Colonic mucosa (tissue), 4 donors: ENCODE measurements at regions not wholly inside any gene's neighbourhood (a gene's known extent, or its start where the extent isn't known, plus 50 kb on each side); places are given as distances from the start of the nearest gene placed in this dataset.

ENCODE experiments used
- DNase-seq: peaks from one replicate; pipeline ENCODE4 v3.0.0-alpha.2; 2020
- H3K27ac ChIP-seq: fragments of 200-600 bp; one replicate; pipeline ENCODE4 v1.8.0; 2021
- H3K27me3 ChIP-seq: fragments of 200-600 bp; one replicate; pipeline ENCODE4 v1.8.0; 2021
- H3K36me3 ChIP-seq: fragments of 200-600 bp; one replicate; pipeline ENCODE4 v1.8.0; 2021
- H3K4me1 ChIP-seq: fragments of 200-600 bp; one replicate; pipeline ENCODE4 v1.8.0; 2021; ENCODE audit warnings: mild to moderate bottlenecking
- H3K4me3 ChIP-seq: fragments of 200-600 bp; one replicate; pipeline ENCODE4 v1.8.0; 2021
- H3K9ac ChIP-seq, 2 donors: one replicate each; pipeline ENCODE4 v1.7.0; 2013; ENCODE audit warnings: control low read depth in 2 of 2, low read depth in 2 of 2, low read length in 2 of 2
- H3K9me3 ChIP-seq: fragments of 200-600 bp; one replicate; pipeline ENCODE4 v1.8.0; 2021
- CTCF ChIP-seq: fragments of 200-600 bp; IDR thresholded peaks from one replicate; pipeline ENCODE4 v1.8.0; 2022; ENCODE audit warnings: antibody characterized with exemption, mild to moderate bottlenecking
- intact Hi-C: fragments of 100-400 bp; cut with DNase I; formaldehyde crosslinking; loops from one replicate; pipeline ENCODE4 v1.14.1; 2022
- donor health status: healthy.
- donor health status: DM: no; HTN: no; CAD: no.
- donor health status: DM: no; HTN: no; CAD: no.

GRCh38 chr6:149149653-149150052 lies 167.9 kb upstream of the TAB2 start:
- H3K9me3 ChIP-seq = no peaks in the 10 kb centered on the region
- no peaks in the 10 kb centered on the region for H3K27me3 ChIP-seq
- no peak for TF ChIP-seq CTCF
- no peak overlapping the region for H3K27ac ChIP-seq
- no peak overlapping the region for H3K4me3 ChIP-seq
- intact Hi-C loops = no loop called here
- no peak overlapping the region for H3K9ac ChIP-seq
- H3K4me1 ChIP-seq = no peaks in the 10 kb centered on the region
- no peak for DNase-seq
- H3K36me3 ChIP-seq = no peaks in the 10 kb centered on the region

GRCh38 chr6:149150301-149150700 lies 167.2 kb upstream of the TAB2 start:
- Histone ChIP-seq H3K4me1 (no peaks in the 10 kb centered on the region), H3K9ac (no peak overlapping the region), H3K9me3 (no peaks in the 10 kb centered on the region), H3K27me3 (no peaks in the 10 kb centered on the region), H3K36me3 (no peaks in the 10 kb centered on the region), H3K4me3 (no peak overlapping the region), H3K27ac (no peak overlapping the region)
- no peak for TF ChIP-seq CTCF
- intact Hi-C loops = no loop called here
- no peak for DNase-seq

- H3K27ac ChIP-seq = no peak overlapping the region
- H3K9ac ChIP-seq = no peak overlapping the region
- no peaks in the 10 kb centered on the region for H3K36me3 ChIP-seq
- no peak for DNase-seq
- no peak overlapping the region for H3K4me3 ChIP-seq
- H3K9me3 ChIP-seq = no peaks in the 10 kb centered on the region
- intact Hi-C loops = no loop called here
- no peaks in the 10 kb centered on the region for H3K4me1 ChIP-seq
- no peaks in the 10 kb centered on the region for H3K27me3 ChIP-seq
- no peak for TF ChIP-seq CTCF
Observed at GRCh38 chr6:149150801-149151398, 166.6 kb upstream of the TAB2 start.

GRCh38 chr6:149152521-149152920 lies 165.0 kb upstream of the TAB2 start:
- Histone ChIP-seq H3K27ac (no peak overlapping the region), H3K9me3 (no peaks in the 10 kb centered on the region), H3K4me1 (no peaks in the 10 kb centered on the region), H3K4me3 (no peak overlapping the region), H3K36me3 (no peaks in the 10 kb centered on the region), H3K27me3 (no peaks in the 10 kb centered on the region), H3K9ac (no peak overlapping the region)
- DNase-seq = no peak
- intact Hi-C loops = no loop called here
- TF ChIP-seq CTCF = no peak

GRCh38 chr6:149153100-149153499 lies 164.4 kb upstream of the TAB2 start:
- no peaks in the 10 kb centered on the region for H3K4me1 ChIP-seq
- H3K36me3 ChIP-seq = no peaks in the 10 kb centered on the region
- H3K27ac ChIP-seq = no peak overlapping the region
- no peak for TF ChIP-seq CTCF
- no peaks in the 10 kb centered on the region for H3K9me3 ChIP-seq
- no peak overlapping the region for H3K4me3 ChIP-seq
- no peak for DNase-seq
- intact Hi-C loops = no loop called here
- no peaks in the 10 kb centered on the region for H3K27me3 ChIP-seq
- H3K9ac ChIP-seq = no peak overlapping the region

- DNase-seq = no peak
- intact Hi-C loops = no loop called here
- no peaks in the 10 kb centered on the region for H3K9me3 ChIP-seq
- H3K27ac ChIP-seq = no peak overlapping the region
- no peaks in the 10 kb centered on the region for H3K27me3 ChIP-seq
- no peaks in the 10 kb centered on the region for H3K36me3 ChIP-seq
- H3K4me1 ChIP-seq = no peaks in the 10 kb centered on the region
- H3K9ac ChIP-seq = no peak overlapping the region
- TF ChIP-seq CTCF = no peak
- H3K4me3 ChIP-seq = no peak overlapping the region
Observed at GRCh38 chr6:149153693-149154092, 163.8 kb upstream of the TAB2 start.
